Nephron progenitor cell (in vitro differentiated cells): ENCODE measurements at regions not wholly inside any gene's neighbourhood (a gene's known extent, or its start where the extent isn't known, plus 50 kb on each side); places are given as distances from the start of the nearest gene placed in this dataset.

ENCODE experiments used
- DNase-seq: peaks from one replicate; pipeline ENCODE4 v3.0.0; 2021
- H3K27ac Mint-ChIP-seq: 2 replicates; pipeline ENCODE4 v1.8.0; 2021; ENCODE audit warnings: mild to moderate bottlenecking, moderate library complexity, mixed read lengths
- H3K27me3 Mint-ChIP-seq: 2 replicates; pipeline ENCODE4 v1.8.0; 2021; ENCODE audit warnings: mild to moderate bottlenecking, low read depth, mixed read lengths; ENCODE audit not compliant: poor library complexity
- H3K36me3 Mint-ChIP-seq: 2 replicates; pipeline ENCODE4 v1.8.0; 2021; ENCODE audit warnings: low read depth, mixed read lengths
- H3K4me1 Mint-ChIP-seq: 2 replicates; pipeline ENCODE4 v1.8.0; 2021; ENCODE audit warnings: mixed read lengths
- H3K4me3 Mint-ChIP-seq: 2 replicates; pipeline ENCODE4 v1.8.0; 2021; ENCODE audit warnings: mild to moderate bottlenecking, moderate library complexity, mixed read lengths
- H3K9me3 Mint-ChIP-seq: 2 replicates; pipeline ENCODE4 v1.8.0; 2021; ENCODE audit warnings: mild to moderate bottlenecking, moderate library complexity, mixed read lengths
- CTCF ChIP-seq: fragments of 200-600 bp; sonication (generic); IDR thresholded peaks from 2 replicates; pipeline ENCODE4 v1.5.0; 2021; ENCODE audit warnings: antibody characterized with exemption

DNA sequence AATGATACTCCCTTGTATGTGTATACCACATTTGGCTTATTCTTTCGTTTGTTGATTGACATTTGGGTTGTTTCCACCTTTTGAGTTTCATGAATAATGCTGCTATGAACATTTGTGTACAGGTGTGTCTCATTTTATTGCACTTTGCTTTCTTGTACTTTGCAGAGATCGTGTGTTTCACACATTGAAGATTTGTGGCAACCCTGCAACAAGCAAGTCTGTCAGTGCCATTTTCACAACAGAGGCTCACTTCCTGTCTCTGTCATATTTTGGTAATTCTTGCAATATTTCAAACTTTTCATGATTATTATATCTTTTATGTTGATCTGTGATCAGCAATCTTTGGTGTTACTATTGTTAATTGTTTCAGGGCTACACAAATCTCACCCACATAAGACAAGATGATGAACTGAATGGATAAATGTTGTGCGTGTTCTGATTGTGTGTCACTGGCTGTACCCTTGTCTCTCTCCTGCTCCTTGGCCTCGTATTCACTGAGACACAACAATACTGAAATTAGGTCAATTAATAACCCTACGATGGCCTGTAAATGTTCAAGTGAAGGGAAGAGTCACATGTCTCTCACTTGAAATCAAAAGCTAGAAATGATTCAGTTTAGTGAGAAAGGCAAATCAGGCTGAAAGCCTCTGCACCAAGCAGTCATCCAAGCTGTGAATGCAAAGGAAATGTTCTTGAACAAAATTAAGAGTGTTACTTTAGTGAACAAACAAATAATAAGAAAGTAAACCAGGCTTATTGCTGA, 133.6 kb upstream of the JCAD start:
- DNase-seq: no peak
- Mint-ChIP-seq H3K27me3 (peaks cover 3% of the 10 kb centered on the region), H3K9me3 (peaks cover 34% of the 10 kb centered on the region), H3K4me1 (peaks cover 31% of the 10 kb centered on the region), H3K27ac (no peak overlapping the region), H3K36me3 (peaks cover 17% of the 10 kb centered on the region), H3K4me3 (no peak overlapping the region)
- no peak for TF ChIP-seq CTCF

- Mint-ChIP-seq H3K4me3 (no peak overlapping the region), H3K36me3 (peaks cover 17% of the 10 kb centered on the region), H3K27me3 (no peaks in the 10 kb centered on the region), H3K9me3 (peaks cover 31% of the 10 kb centered on the region), H3K4me1 (peaks cover 50% of the 10 kb centered on the region), H3K27ac (peak overlapping the region; percentile 47)
- TF ChIP-seq CTCF: no peak
- DNase-seq: no peak
Observed at GRCh38 chr10:30190577-30191552, 131.5 kb upstream of the JCAD start.

GRCh38 chr10:30189238-30189580, 129.8 kb upstream of the JCAD start:
- peaks cover 3% of the 10 kb centered on the region for H3K27me3 Mint-ChIP-seq
- peaks cover 67% of the 10 kb centered on the region for H3K4me1 Mint-ChIP-seq
- TF ChIP-seq CTCF: no peak
- no peak overlapping the region for H3K27ac Mint-ChIP-seq
- H3K9me3 Mint-ChIP-seq: peaks cover 19% of the 10 kb centered on the region
- H3K4me3 Mint-ChIP-seq: no peak overlapping the region
- DNase-seq: no peak
- H3K36me3 Mint-ChIP-seq: peaks cover 12% of the 10 kb centered on the region

DNA sequence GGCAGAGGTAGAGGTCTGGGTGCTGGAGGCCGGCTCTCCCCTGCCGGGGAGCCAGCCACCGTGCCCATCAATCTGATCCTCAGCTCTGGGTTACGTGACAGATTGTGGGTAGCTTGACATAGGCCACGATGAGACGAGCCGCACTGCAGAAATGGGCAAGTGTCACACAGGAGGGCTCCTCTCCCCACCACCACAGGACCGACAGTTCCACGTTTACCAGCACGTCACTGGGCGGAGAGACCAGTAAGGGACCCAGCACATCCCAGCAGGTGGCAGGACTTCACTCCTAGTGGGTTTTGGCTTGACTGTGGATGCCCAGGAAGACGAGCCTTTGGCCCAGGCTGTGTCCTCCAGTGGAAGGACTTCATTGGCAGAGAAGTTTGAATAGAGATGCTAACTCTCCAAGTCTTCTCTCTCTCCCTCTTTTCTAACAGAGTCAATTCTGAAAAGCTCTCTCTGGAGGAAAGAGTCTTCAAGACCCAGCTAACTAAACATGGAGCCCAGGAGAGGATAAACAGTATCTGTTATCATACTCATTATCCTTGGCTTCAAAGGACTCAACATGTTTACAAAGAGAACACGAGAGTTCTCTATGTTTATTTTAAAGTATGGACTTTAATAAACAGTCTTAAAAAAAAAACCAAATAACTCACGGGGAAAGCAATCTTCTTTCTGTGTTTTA, 129.3 kb upstream of the JCAD start:
- Mint-ChIP-seq H3K4me1 (peaks cover 72% of the 10 kb centered on the region), H3K4me3 (no peak overlapping the region), H3K27ac (peak overlapping the region; percentile 60), H3K9me3 (peaks cover 15% of the 10 kb centered on the region), H3K27me3 (peaks cover 3% of the 10 kb centered on the region), H3K36me3 (peaks cover 9% of the 10 kb centered on the region)
- DNase-seq: no peak
- TF ChIP-seq CTCF: no peak

GRCh38 chr10:30188101-30188500, 128.7 kb upstream of the JCAD start:
- peaks cover 3% of the 10 kb centered on the region for H3K27me3 Mint-ChIP-seq
- H3K9me3 Mint-ChIP-seq: peaks cover 9% of the 10 kb centered on the region
- H3K4me1 Mint-ChIP-seq: peaks cover 76% of the 10 kb centered on the region
- peaks cover 5% of the 10 kb centered on the region for H3K36me3 Mint-ChIP-seq
- TF ChIP-seq CTCF: no peak
- DNase-seq: no peak
- peak overlapping the region; percentile 57 for H3K27ac Mint-ChIP-seq
- no peak overlapping the region for H3K4me3 Mint-ChIP-seq
